A673 (cell line): ENCODE measurements at regions not wholly inside any gene's neighbourhood (a gene's known extent, or its start where the extent isn't known, plus 50 kb on each side); places are given as distances from the start of the nearest gene placed in this dataset.

Experiments
- EZH2 ChIP-seq: fragments of 200-600 bp; sonication (generic); IDR thresholded peaks from 2 replicates; pipeline ENCODE4 v1.6.1; 2017; ENCODE audit warnings: borderline replicate concordance, low read depth, mild to moderate bottlenecking, mixed read lengths, antibody characterized with exemption, low read length; ENCODE audit not compliant: poor library complexity, severe bottlenecking
- TF ChIP-seq, protein P1 (sequence below): fragments of 300-800, 200-600 bp; sonication (generic); conservative IDR thresholded peaks from 2 replicates; pipeline ENCODE4 v1.5.1; 2017; ENCODE audit warnings: low read depth, mild to moderate bottlenecking, antibody characterized with exemption, low read length, moderate library complexity, mixed read lengths

DNA sequence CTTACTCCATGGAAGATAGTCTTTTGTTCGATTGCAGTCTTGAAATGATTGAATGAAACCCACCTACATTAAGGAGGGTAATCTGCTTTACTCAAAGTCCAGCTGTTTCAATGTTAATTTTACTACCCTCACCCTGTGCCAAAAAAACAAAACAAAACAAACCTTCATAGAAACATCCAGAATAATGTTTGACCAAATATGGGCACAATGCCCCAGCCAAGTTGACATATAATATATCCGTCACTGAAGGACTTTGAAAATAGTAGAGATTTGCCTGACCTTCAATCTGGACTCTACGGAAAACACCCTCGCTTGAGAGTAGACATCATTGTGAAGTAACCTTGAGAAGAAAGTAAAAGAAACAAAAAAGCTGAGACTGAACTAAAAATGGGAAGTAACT, 550.5 kb upstream of the SMIM31 start:
- TF ChIP-seq, protein P1, sequence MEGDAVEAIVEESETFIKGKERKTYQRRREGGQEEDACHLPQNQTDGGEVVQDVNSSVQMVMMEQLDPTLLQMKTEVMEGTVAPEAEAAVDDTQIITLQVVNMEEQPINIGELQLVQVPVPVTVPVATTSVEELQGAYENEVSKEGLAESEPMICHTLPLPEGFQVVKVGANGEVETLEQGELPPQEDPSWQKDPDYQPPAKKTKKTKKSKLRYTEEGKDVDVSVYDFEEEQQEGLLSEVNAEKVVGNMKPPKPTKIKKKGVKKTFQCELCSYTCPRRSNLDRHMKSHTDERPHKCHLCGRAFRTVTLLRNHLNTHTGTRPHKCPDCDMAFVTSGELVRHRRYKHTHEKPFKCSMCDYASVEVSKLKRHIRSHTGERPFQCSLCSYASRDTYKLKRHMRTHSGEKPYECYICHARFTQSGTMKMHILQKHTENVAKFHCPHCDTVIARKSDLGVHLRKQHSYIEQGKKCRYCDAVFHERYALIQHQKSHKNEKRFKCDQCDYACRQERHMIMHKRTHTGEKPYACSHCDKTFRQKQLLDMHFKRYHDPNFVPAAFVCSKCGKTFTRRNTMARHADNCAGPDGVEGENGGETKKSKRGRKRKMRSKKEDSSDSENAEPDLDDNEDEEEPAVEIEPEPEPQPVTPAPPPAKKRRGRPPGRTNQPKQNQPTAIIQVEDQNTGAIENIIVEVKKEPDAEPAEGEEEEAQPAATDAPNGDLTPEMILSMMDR, result no peak
- TF ChIP-seq EZH2, result no peak
